ES-I3 (cell line): ENCODE measurements at regions not wholly inside any gene's neighbourhood (a gene's known extent, or its start where the extent isn't known, plus 50 kb on each side); places are given as distances from the start of the nearest gene placed in this dataset.
"Not testable (repeated sequence)": the region's sequence is repeated elsewhere in the genome, so short reads cannot be mapped to it uniquely, and the experiment has no call there.

Source experiments
- H3K36me3 ChIP-seq: 2 replicates; pipeline ENCODE4 v1.6.1; 2013; ENCODE audit warnings: mild to moderate bottlenecking, low read length, control low read depth, moderate library complexity; ENCODE audit not compliant: insufficient read depth
- H3K4me1 ChIP-seq: 2 replicates; pipeline ENCODE4 v1.6.1; 2013; ENCODE audit warnings: mild to moderate bottlenecking, control low read depth, low read length; ENCODE audit not compliant: insufficient read depth
- H3K9ac ChIP-seq: 2 replicates; pipeline ENCODE4 v1.6.1; 2013; ENCODE audit warnings: low read depth, mild to moderate bottlenecking, low read length, moderate library complexity
- H3K9me3 ChIP-seq: 2 replicates; pipeline ENCODE4 v1.6.1; 2013; ENCODE audit warnings: mild to moderate bottlenecking, low read length, moderate library complexity; ENCODE audit not compliant: control insufficient read depth, insufficient read depth

DNA sequence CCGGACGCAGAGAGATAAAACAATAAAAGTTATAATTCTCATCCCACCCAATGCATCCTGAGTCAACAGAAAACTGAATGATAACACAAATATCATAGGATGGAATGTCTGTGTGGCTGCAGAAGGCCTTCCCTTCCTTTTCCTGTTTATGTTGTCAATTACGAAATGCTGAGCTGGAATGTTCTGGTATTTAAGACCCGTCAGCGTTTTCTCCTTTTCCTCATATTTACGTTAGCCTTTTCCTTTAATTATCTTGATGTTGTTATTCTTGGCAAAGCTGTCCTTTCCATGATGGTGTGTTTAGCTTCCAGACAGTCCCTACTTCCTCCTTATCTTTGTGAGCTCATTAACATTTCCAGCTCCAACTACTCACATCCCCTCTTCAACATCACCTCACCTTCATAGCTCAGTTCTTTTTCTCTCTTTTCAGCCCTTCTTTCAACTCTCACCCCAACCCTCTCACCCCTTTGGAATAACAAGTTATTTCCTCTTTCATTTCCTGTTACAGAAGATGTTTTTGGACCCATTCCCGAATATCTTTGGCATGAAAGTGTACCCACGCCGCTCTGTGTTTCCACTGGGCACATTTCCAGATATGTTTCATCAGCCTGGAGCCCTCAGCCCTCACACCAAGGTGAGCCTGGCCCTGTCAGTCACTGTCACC, 221.6 kb downstream of the NR2F1-AS1 start:
- H3K9ac ChIP-seq = no peak overlapping the region
- H3K36me3 ChIP-seq = no peaks in the 10 kb centered on the region
- no peaks in the 10 kb centered on the region for H3K9me3 ChIP-seq
- H3K4me1 ChIP-seq = 0 out of 2 replicates have a peak, but pooled peaks cover 4% of the 10 kb centered on the region

GRCh38 chr5:93358176-93358575, 222.8 kb downstream of the NR2F1-AS1 start:
- Histone ChIP-seq H3K9ac (no peak overlapping the region), H3K4me1 (0 out of 2 replicates have a peak, but pooled peaks cover 4% of the 10 kb centered on the region), H3K9me3 (no peaks in the 10 kb centered on the region), H3K36me3 (no peaks in the 10 kb centered on the region)

DNA sequence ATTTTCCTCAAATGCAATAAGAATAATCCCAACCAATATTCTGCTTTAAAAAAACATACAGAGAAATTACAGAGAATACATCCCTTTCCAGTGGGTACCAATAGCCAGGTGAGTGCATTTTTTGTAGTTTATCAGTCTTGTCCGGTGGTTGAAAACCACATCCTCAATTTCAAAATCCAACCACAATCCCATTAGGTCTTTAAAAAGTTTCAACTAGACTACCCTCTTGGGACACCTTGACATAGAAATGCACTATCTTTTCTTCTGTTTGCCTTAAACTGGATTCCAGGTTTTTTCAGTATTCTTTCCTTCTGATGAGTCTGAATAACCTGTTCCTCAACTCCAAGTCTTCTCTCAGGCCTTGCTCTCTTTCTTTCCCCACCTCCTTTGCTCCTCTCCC, 223.3 kb downstream of the NR2F1-AS1 start:
- no peaks in the 10 kb centered on the region for H3K9me3 ChIP-seq
- 0 out of 2 replicates have a peak, but pooled peaks cover 4% of the 10 kb centered on the region for H3K4me1 ChIP-seq
- H3K36me3 ChIP-seq = no peaks in the 10 kb centered on the region
- H3K9ac ChIP-seq = no peak overlapping the region

- H3K9me3 ChIP-seq = no peaks in the 10 kb centered on the region
- H3K36me3 ChIP-seq = no peaks in the 10 kb centered on the region
- H3K4me1 ChIP-seq = 0 out of 2 replicates have a peak, but pooled peaks cover 4% of the 10 kb centered on the region
- no peak overlapping the region for H3K9ac ChIP-seq
Observed at GRCh38 chr5:93355691-93356090, 225.3 kb downstream of the NR2F1-AS1 start.

DNA sequence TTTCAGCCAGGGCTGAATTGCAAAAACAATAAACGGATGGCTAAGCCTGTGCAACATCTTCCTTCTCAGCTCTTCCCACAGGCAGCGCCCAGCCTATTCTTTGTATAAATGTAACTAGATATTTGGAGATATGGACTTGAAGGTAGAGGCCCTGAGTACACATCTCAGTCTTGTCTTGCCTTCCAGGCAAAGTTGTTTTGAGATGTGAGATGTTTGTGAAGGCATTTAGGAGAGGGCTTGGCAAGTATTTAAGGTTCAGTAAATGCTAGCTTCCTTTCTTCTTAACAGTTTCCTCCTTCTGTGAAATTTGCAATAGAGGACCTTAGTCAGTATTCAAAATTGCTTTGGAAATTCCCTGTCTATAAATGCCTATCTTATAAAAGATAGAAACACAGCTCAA, 228.8 kb downstream of the NR2F1-AS1 start:
- no peak overlapping the region for H3K9ac ChIP-seq
- H3K4me1 ChIP-seq = 0 out of 2 replicates have a peak, but pooled peaks cover 4% of the 10 kb centered on the region

GRCh38 chr5:93349613-93350012, 231.4 kb downstream of the NR2F1-AS1 start:
- Histone ChIP-seq H3K9ac (no peak overlapping the region), H3K36me3 (no peaks in the 10 kb centered on the region), H3K4me1 (no peaks in the 10 kb centered on the region), H3K9me3 (no peaks in the 10 kb centered on the region)

More for the DNA sequence above, 228.8 kb downstream of the NR2F1-AS1 start:
- Histone ChIP-seq H3K9me3 (no peaks in the 10 kb centered on the region), H3K36me3 (no peaks in the 10 kb centered on the region)

GRCh38 chr5:93348231-93348630, 232.8 kb downstream of the NR2F1-AS1 start:
- Histone ChIP-seq H3K9ac (no peak overlapping the region), H3K36me3 (no peaks in the 10 kb centered on the region), H3K9me3 (no peaks in the 10 kb centered on the region), H3K4me1 (no peaks in the 10 kb centered on the region)

GRCh38 chr5:93346850-93347249, 234.2 kb downstream of the NR2F1-AS1 start:
- not testable (repeated sequence) for H3K9ac ChIP-seq, H3K36me3 ChIP-seq, H3K9me3 ChIP-seq

DNA sequence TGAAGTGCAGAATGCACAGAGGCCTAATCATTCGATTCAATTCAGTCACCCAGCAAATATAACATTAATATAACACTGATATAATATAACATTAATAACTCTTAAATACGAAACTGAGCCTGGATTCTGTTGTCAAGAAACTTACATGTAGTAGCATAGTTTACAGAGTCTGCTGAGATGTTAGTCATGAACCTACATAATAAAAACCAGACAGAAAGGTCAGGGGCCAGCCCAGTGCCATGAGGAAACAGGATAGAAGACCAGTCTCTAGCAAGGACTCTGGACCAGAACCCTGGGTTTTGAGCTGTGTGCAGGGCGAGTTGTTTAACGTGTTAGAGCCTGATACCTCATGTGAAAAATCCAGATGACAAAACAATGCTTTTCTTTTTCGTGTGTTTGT, 234.7 kb downstream of the NR2F1-AS1 start:
- Histone ChIP-seq H3K9me3 (no peaks in the 10 kb centered on the region), H3K9ac (no peak overlapping the region), H3K36me3 (no peaks in the 10 kb centered on the region), H3K4me1 (no peaks in the 10 kb centered on the region)

More at GRCh38 chr5:93346850-93347249, 234.2 kb downstream of the NR2F1-AS1 start:
- H3K4me1 ChIP-seq = not testable (repeated sequence)

- Histone ChIP-seq H3K4me1 (no peaks in the 10 kb centered on the region), H3K9me3 (no peaks in the 10 kb centered on the region), H3K9ac (no peak overlapping the region), H3K36me3 (no peaks in the 10 kb centered on the region)
Observed at GRCh38 chr5:93343570-93343969, 237.4 kb downstream of the NR2F1-AS1 start.

- H3K9me3 ChIP-seq = no peaks in the 10 kb centered on the region
- H3K9ac ChIP-seq = no peak overlapping the region
- no peaks in the 10 kb centered on the region for H3K36me3 ChIP-seq
- no peaks in the 10 kb centered on the region for H3K4me1 ChIP-seq
Observed at GRCh38 chr5:93342563-93343061, 238.4 kb downstream of the NR2F1-AS1 start.

- no peaks in the 10 kb centered on the region for H3K36me3 ChIP-seq
- H3K4me1 ChIP-seq = no peaks in the 10 kb centered on the region
- no peaks in the 10 kb centered on the region for H3K9me3 ChIP-seq
- no peak overlapping the region for H3K9ac ChIP-seq
Observed at GRCh38 chr5:93340881-93341280, 240.1 kb downstream of the NR2F1-AS1 start.

DNA sequence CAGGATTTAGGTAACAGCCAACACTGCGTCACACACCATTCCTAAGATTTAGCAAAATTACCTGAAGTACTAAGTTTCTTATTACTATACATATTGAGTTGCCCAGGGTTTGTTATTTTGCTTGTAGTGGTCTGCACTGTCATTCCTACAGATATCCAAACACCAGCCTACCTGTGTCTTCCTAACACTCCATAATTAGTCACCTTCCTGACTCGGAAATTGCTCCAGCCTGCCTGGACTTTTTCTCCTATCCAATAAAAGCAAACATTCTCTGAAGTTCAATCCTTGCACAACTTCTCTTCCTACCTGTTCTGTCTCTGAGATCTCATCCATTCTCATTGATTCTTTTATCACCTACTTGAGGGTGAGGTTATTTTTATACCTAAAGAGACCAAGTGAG, 243.9 kb downstream of the NR2F1-AS1 start:
- no peaks in the 10 kb centered on the region for H3K9me3 ChIP-seq
- no peak overlapping the region for H3K9ac ChIP-seq
- H3K36me3 ChIP-seq = no peaks in the 10 kb centered on the region
- H3K4me1 ChIP-seq = no peaks in the 10 kb centered on the region

- Histone ChIP-seq H3K9ac (no peak overlapping the region), H3K9me3 (no peaks in the 10 kb centered on the region), H3K4me1 (no peaks in the 10 kb centered on the region), H3K36me3 (no peaks in the 10 kb centered on the region)
Observed at GRCh38 chr5:93336330-93337110, 244.5 kb downstream of the NR2F1-AS1 start.

- Histone ChIP-seq H3K4me1 (no peaks in the 10 kb centered on the region), H3K36me3 (no peaks in the 10 kb centered on the region), H3K9me3 (no peaks in the 10 kb centered on the region), H3K9ac (no peak overlapping the region)
Observed at GRCh38 chr5:93331863-93332262, 249.2 kb downstream of the NR2F1-AS1 start.
